ENCODE measurements at regions not wholly inside any gene's neighbourhood (a gene's known extent, or its start where the extent isn't known, plus 50 kb on each side); places are given as distances from the start of the nearest gene placed in this dataset.
"Not testable (repeated sequence)": the region's sequence is repeated elsewhere in the genome, so short reads cannot be mapped to it uniquely, and the experiment has no call there.

DNA sequence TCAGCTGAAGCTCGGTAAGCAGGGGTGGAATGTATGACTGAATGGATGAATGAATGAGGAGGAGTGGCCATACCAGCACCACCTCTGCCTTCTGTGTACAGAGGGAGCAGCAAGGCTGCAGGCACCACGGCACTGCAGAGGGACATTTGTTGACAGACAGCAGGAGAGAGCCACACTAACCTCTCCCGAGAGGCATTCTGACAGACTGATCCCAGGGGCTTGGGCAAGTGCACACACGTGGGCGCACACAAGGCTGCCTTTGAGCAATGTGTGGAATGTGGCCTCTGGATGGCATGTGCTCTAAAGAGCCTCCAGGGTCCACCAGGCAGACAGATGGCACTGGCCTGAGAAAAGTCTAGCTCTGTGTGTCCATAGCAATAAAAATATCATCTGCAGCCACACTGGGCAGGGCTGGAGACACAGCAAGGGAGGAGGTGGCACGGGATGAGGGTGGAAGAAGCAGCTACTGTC lies 111.8 kb downstream of the ACTL7B start:
- TF ChIP-seq EZH2phosphoT487 (IDR thresholded peaks at IDR 0.05; ENCODE audit: borderline replicate concordance) = no peak
- TF ChIP-seq, protein P1, sequence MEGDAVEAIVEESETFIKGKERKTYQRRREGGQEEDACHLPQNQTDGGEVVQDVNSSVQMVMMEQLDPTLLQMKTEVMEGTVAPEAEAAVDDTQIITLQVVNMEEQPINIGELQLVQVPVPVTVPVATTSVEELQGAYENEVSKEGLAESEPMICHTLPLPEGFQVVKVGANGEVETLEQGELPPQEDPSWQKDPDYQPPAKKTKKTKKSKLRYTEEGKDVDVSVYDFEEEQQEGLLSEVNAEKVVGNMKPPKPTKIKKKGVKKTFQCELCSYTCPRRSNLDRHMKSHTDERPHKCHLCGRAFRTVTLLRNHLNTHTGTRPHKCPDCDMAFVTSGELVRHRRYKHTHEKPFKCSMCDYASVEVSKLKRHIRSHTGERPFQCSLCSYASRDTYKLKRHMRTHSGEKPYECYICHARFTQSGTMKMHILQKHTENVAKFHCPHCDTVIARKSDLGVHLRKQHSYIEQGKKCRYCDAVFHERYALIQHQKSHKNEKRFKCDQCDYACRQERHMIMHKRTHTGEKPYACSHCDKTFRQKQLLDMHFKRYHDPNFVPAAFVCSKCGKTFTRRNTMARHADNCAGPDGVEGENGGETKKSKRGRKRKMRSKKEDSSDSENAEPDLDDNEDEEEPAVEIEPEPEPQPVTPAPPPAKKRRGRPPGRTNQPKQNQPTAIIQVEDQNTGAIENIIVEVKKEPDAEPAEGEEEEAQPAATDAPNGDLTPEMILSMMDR (conservative IDR thresholded peaks at IDR 0.05; ENCODE audit: low read length) = no peak
- no peak overlapping the region for H3K9ac ChIP-seq (ENCODE audit: low read depth, low read length, poor library complexity, severe bottlenecking)
- H4K20me1 ChIP-seq (ENCODE audit: insufficient read depth, low read length, poor library complexity, severe bottlenecking) = no peaks in the 10 kb centered on the region
- H3K9me3 ChIP-seq (ENCODE audit: insufficient read depth, low read depth, low read length) = no peaks in the 10 kb centered on the region
- no peaks in the 10 kb centered on the region for H3K4me1 ChIP-seq (ENCODE audit: insufficient read depth, low read length, poor library complexity, severe bottlenecking)
- H3K27me3 ChIP-seq (ENCODE audit: insufficient read depth, low read length, poor library complexity, severe bottlenecking) = no peaks in the 10 kb centered on the region
- H2AFZ ChIP-seq (ENCODE audit: low read length) = no peak overlapping the region
- H3K79me2 ChIP-seq (ENCODE audit: insufficient read depth, low read length) = no peaks in the 10 kb centered on the region
- H3K36me3 ChIP-seq (ENCODE audit: insufficient read depth, low read length) = no peaks in the 10 kb centered on the region
- no peaks in the 10 kb centered on the region for H3K9me2 ChIP-seq (replicated peaks; ENCODE audit: low read depth, low read length)
- H3K4me3 ChIP-seq (ENCODE audit: low read length, poor library complexity, severe bottlenecking) = no peak overlapping the region
- no peak overlapping the region for H3K4me2 ChIP-seq (ENCODE audit: low read depth, low read length, poor library complexity, severe bottlenecking)
- H3F3A ChIP-seq (ENCODE audit: low read depth) = no peaks in the 10 kb centered on the region

DNA sequence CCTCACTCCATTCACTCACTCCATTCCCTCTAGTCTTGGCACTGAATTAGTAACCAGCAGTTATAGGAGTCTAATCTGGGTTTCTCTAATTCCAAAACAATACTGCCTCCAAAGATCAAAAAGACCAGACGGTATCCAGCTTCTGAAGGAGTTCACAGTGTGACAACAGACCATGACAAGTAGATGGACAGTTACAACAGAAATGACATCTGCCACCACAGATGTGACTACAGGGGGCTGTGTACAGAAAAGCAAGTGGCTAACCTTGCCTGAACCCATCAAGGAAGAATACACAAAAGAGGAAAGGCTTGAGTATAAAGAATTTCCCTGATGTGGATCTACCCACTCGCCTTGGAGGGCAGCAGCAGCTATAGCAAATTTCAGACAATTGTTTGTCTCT lies 112.4 kb downstream of the ACTL7B start:
- Histone ChIP-seq H3K36me3 (ENCODE audit: insufficient read depth, low read length) (no peaks in the 10 kb centered on the region), H3K79me2 (ENCODE audit: insufficient read depth, low read length) (no peaks in the 10 kb centered on the region), H3K4me3 (ENCODE audit: low read length, poor library complexity, severe bottlenecking) (no peak overlapping the region), H2AFZ (ENCODE audit: low read length) (no peak overlapping the region), H3K4me1 (ENCODE audit: insufficient read depth, low read length, poor library complexity, severe bottlenecking) (no peaks in the 10 kb centered on the region), H3F3A (ENCODE audit: low read depth) (no peaks in the 10 kb centered on the region), H4K20me1 (ENCODE audit: insufficient read depth, low read length, poor library complexity, severe bottlenecking) (no peaks in the 10 kb centered on the region), H3K9ac (ENCODE audit: low read depth, low read length, poor library complexity, severe bottlenecking) (no peak overlapping the region), H3K9me2 (replicated peaks; ENCODE audit: low read depth, low read length) (no peaks in the 10 kb centered on the region), H3K9me3 (ENCODE audit: insufficient read depth, low read depth, low read length) (no peaks in the 10 kb centered on the region), H3K4me2 (ENCODE audit: low read depth, low read length, poor library complexity, severe bottlenecking) (no peak overlapping the region), H3K27me3 (ENCODE audit: insufficient read depth, low read length, poor library complexity, severe bottlenecking) (no peaks in the 10 kb centered on the region)
- TF ChIP-seq EZH2phosphoT487 (IDR thresholded peaks at IDR 0.05; ENCODE audit: borderline replicate concordance) = no peak
- TF ChIP-seq, protein P1 (conservative IDR thresholded peaks at IDR 0.05; ENCODE audit: low read length) = no peak

DNA sequence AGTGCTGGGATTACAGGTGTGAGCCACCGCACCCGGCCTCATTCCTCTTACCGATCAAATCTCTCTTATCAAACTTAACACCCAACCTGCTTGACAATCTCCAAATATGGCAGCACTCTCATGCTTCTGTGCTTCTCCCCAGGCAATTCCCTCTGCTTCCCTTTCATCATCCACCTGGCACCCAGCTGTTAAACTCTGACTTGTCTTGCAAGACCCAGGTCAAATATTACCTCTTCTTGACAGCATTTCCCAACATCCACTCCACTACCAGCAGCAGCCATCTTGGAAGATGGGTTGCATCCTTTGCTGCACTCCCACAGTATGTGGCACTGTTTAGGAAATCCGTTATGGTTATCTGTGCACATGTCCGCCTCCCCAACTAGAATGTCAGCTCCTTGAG lies 113.6 kb downstream of the ACTL7B start:
- Histone ChIP-seq H3K36me3 (ENCODE audit: insufficient read depth, low read length) (no peaks in the 10 kb centered on the region), H3K4me2 (ENCODE audit: low read depth, low read length, poor library complexity, severe bottlenecking) (no peak overlapping the region), H3K9ac (ENCODE audit: low read depth, low read length, poor library complexity, severe bottlenecking) (no peak overlapping the region), H3K4me1 (ENCODE audit: insufficient read depth, low read length, poor library complexity, severe bottlenecking) (no peaks in the 10 kb centered on the region), H4K20me1 (ENCODE audit: insufficient read depth, low read length, poor library complexity, severe bottlenecking) (no peaks in the 10 kb centered on the region), H3K4me3 (ENCODE audit: low read length, poor library complexity, severe bottlenecking) (no peak overlapping the region), H3K27me3 (ENCODE audit: insufficient read depth, low read length, poor library complexity, severe bottlenecking) (no peaks in the 10 kb centered on the region), H2AFZ (ENCODE audit: low read length) (no peak overlapping the region), H3K79me2 (ENCODE audit: insufficient read depth, low read length) (no peaks in the 10 kb centered on the region), H3K9me3 (ENCODE audit: insufficient read depth, low read depth, low read length) (no peaks in the 10 kb centered on the region), H3F3A (ENCODE audit: low read depth) (no peaks in the 10 kb centered on the region), H3K9me2 (replicated peaks; ENCODE audit: low read depth, low read length) (no peaks in the 10 kb centered on the region)
- TF ChIP-seq, protein P1 (conservative IDR thresholded peaks at IDR 0.05; ENCODE audit: low read length) = no peak
- TF ChIP-seq EZH2phosphoT487 (IDR thresholded peaks at IDR 0.05; ENCODE audit: borderline replicate concordance) = no peak

DNA sequence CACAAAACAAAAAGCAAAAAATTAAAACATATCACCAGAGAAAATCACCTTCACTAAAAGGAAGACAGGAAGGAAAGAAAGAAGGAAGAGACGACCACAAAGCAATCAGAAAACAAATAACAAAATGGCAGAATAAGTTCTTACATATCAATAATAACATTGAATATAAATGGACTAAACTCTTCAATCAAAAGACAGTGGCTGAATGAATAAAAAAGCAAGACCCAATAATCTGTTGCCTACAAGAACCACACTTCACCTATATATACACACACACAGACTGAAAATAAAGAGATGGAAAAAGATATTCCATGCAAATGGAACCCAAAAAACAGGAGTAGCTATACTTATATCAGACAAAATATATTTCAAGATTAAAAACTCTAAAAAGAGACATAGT lies 124.5 kb downstream of the ACTL7B start:
- H3K9me2 ChIP-seq (replicated peaks; ENCODE audit: low read depth, low read length); H3K27me3 ChIP-seq (ENCODE audit: insufficient read depth, low read length, poor library complexity, severe bottlenecking); H2AFZ ChIP-seq (ENCODE audit: low read length); H3K9me3 ChIP-seq (ENCODE audit: insufficient read depth, low read depth, low read length); H3K4me3 ChIP-seq (ENCODE audit: low read length, poor library complexity, severe bottlenecking); H3K36me3 ChIP-seq (ENCODE audit: insufficient read depth, low read length); H3K79me2 ChIP-seq (ENCODE audit: insufficient read depth, low read length); H3F3A ChIP-seq (ENCODE audit: low read depth); H3K4me2 ChIP-seq (ENCODE audit: low read depth, low read length, poor library complexity, severe bottlenecking); H3K4me1 ChIP-seq (ENCODE audit: insufficient read depth, low read length, poor library complexity, severe bottlenecking); H4K20me1 ChIP-seq (ENCODE audit: insufficient read depth, low read length, poor library complexity, severe bottlenecking); H3K9ac ChIP-seq (ENCODE audit: low read depth, low read length, poor library complexity, severe bottlenecking): not testable (repeated sequence)

Data from Loucy (cell line).